ENCODE measurements at regions not wholly inside any gene's neighbourhood (a gene's known extent, or its start where the extent isn't known, plus 50 kb on each side); places are given as distances from the start of the nearest gene placed in this dataset.

DNA sequence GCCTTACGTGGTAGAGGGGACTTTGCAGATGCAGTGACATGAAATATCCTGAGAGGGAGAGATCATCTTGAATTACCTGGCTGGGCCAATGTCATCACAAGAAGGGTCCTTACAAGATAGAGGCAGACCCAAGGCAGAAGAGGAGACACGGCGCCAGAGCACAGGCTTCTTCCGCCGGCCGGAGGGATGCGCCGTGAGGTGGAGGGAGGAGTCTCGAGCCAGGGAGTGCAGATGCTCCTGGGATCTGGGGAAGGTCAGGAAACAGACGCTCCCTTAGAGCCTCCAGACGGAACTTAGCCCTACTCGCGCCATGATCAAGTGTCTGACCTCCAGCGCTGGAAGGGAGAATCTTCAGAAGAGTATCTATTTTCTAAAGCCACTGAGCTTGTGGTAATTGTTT lies 304.8 kb downstream of the GLRX3 start:
- in situ Hi-C loops (cut with MboI; ENCODE audit: low pct_unique_long_range_greater_than_20kb in 2 of 9, low sequenced_read_pairs in 9 of 9, unreplicated experiment in 9 of 9) = no loop called here
- Histone ChIP-seq H3K27ac (no peak overlapping the region), H3K4me1 (replicated peaks in 1 of 2) (no peaks in the 10 kb centered on the region), H3K4me3 (no peak overlapping the region)
- 0 to 100% (median 46%) methylated on average over 1 to 4 of the region's 14 CpGs; no CpG with 5 or more reads in 3 of the 10 experiments for WGBS, 10 experiments
- no peak for ATAC-seq (replicated peaks in 6 of 8)

DNA sequence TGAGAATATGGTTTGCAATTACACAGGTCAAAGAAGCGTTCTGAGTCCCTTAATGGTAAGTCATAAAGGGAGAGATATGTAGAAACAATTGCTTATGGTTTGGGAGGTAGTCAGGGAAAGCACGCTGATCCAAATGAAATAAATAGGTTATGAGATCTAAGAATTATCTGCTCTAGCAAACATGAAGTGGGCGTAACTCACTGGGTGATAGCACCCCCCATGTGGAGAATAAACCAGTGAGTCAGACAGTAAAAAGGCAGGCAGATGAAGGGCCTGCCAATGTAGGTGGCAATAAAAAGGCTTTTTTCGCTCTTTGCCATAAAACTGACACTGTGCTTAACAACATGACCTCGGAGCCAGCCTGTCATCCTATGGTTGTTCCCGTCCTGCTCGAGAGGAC lies 306.9 kb downstream of the GLRX3 start:
- WGBS, 10 experiments = 0 to 76% (median 26%) methylated on average over 1 to 5 of the region's 7 CpGs; no CpG with 5 or more reads in 2 of the 10 experiments
- H3K4me1 ChIP-seq (replicated peaks in 1 of 2) = no peaks in the 10 kb centered on the region
- peak in 3 of 8 experiments; percentile 20 to 24 (median 23) for ATAC-seq (replicated peaks in 6 of 8)
- no peak overlapping the region for H3K4me3 ChIP-seq
- in situ Hi-C loops (cut with MboI; ENCODE audit: low pct_unique_long_range_greater_than_20kb in 2 of 9, low sequenced_read_pairs in 9 of 9, unreplicated experiment in 9 of 9) = no loop called here
- no peak overlapping the region for H3K27ac ChIP-seq

DNA sequence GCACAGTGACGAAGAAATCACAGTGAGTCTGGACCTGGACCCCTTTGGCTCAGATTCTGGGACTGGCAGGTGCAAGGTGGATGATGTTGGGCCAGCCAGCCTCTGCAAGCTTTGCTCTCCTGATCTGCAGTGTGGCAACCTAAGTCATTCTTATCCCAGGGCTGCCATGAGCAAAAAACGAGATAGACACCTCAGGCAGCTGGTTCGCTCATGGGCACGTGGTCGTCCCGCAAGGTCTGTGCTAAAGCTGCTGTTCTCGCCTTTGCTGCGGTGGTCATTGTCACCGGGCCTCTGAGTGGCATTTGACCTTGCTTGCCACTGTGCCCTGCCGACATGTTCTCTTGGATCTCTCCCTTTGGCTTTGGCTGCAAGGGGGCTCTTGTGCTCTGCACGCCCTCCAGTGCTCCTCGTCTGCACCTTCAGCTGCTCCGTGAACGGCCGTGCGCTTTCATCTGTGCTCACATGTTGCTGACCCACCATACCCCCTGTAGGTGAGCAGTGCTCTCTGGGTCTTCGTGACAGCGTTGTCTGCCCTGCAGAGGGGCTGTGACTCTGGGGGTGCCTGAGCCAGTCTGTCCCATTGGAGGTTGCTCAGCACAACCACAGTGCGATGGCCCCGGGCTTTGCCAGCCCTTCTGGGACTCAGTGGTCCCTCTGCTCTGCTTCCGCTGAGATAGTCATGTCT lies 317.0 kb downstream of the GLRX3 start:
- no peak overlapping the region for H3K4me3 ChIP-seq
- no peaks in the 10 kb centered on the region for H3K4me1 ChIP-seq (replicated peaks in 1 of 2)
- in situ Hi-C loops (cut with MboI; ENCODE audit: low pct_unique_long_range_greater_than_20kb in 2 of 9, low sequenced_read_pairs in 9 of 9, unreplicated experiment in 9 of 9) = no loop called here
- WGBS, 10 experiments = 29 to 100% (median 70%) methylated on average over 1 to 15 of the region's 21 CpGs; no CpG with 5 or more reads in 5 of the 10 experiments
- no peak overlapping the region for H3K27ac ChIP-seq
- no peak for ATAC-seq (replicated peaks in 6 of 8)

DNA sequence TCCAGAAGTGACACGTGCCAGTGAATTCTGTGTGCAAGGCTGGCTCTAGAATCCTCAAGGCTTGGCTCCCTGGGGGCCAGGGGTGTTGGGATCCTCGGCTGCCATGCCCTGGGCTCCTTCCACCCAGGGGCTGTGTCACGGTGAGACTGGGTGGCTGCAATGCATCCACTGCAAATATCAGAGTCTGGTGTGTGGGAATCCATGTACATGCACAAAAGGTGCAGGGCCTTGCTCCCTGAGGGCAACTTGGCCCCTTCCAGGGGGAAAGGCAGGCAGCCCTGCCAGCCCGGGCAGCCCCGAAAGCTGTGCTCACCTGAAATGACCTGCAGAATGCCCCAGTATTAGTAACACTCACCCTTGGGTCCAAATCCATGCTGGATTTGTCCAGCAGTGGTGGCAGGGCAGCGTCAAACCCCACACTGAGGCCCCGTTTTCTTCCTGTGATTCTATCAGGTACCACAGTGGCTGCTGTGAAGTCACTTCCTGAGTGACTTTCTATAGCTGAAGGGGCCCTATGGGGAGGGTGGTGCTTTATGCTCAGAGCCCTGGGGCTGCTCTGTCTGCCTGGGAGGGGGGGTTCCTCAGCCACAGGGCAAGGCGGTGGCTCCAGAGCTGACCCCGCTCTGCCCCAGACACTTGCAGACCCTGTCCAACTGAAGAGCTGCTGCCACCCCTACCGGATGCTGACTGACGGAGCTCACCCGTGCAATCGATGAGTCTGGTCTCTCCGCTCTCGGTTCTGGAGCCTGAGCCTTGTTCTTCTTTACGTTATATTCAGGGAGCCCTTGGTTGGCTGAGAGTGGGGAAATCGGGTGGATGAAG lies 317.7 kb downstream of the GLRX3 start:
- Histone ChIP-seq H3K27ac (no peak overlapping the region), H3K4me3 (no peak overlapping the region), H3K4me1 (replicated peaks in 1 of 2) (no peaks in the 10 kb centered on the region)
- in situ Hi-C loops (cut with MboI; ENCODE audit: low pct_unique_long_range_greater_than_20kb in 2 of 9, low sequenced_read_pairs in 9 of 9, unreplicated experiment in 9 of 9) = no loop called here
- no peak for ATAC-seq (replicated peaks in 6 of 8)
- 0 to 84% (median 30%) methylated on average over 1 to 6 of the region's 17 CpGs; no CpG with 5 or more reads in 4 of the 10 experiments for WGBS, 10 experiments

DNA sequence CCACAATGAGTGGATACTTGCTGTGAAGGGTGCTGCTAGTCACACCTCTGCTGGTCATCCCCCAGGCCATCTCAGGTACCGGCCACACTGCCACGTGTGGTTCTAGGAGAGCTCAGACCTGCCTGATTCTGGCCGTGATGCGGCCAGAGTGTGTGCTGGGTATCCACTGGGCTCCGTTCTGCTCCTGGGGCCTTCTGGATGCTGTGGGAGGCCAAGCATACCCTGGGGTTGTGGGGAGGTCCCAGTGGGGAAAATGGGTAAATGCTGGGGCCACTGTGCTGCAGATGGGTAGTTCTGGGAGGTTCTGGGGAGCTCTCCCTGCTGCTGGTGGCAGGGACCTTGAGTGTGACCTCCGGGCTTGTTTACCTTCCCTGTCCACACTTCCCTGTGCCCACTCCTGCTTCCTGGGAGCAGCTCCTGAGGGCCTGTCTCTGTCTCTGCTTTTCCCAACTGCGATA lies 318.4 kb downstream of the GLRX3 start:
- in situ Hi-C loops (cut with MboI; ENCODE audit: low pct_unique_long_range_greater_than_20kb in 2 of 9, low sequenced_read_pairs in 9 of 9, unreplicated experiment in 9 of 9) = no loop called here
- no peak for ATAC-seq (replicated peaks in 6 of 8)
- WGBS, 10 experiments = 0 to 80% (median 29%) methylated on average over 1 of the region's 7 CpGs; no CpG with 5 or more reads in 5 of the 10 experiments
- H3K4me3 ChIP-seq = no peak overlapping the region
- H3K27ac ChIP-seq = no peak overlapping the region
- no peaks in the 10 kb centered on the region for H3K4me1 ChIP-seq (replicated peaks in 1 of 2)

DNA sequence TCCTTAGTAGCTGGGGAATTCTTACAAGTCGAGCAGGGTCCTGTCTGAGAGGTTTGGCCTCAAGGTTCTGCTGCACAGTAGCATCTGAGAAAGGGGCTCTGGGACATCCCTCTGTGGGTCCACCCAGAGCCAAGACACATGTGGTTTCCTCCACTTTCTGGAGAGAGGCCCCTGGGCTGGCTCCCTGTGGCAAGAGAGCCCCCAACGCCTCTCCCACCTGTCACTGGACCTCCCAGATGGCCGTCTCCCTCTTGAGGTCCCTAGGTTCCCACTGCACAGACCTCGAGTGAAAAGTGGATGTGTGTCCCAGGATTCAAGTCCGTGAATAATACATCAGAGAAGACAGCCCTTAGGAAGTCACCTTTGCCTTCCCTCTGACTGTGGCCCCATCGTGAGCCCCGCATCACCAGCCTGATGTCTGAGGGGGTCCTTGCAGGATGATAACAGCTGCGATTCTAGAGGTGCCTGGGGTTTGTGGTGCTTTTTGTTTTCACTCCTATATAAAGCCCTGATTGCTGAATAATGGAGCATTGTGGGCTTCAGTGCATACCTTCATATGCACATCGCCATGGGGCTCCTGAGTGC lies 319.0 kb downstream of the GLRX3 start:
- ATAC-seq (replicated peaks in 6 of 8) = no peak
- Histone ChIP-seq H3K27ac (no peak overlapping the region), H3K4me3 (no peak overlapping the region), H3K4me1 (replicated peaks in 1 of 2) (no peaks in the 10 kb centered on the region)
- in situ Hi-C loops (cut with MboI; ENCODE audit: low pct_unique_long_range_greater_than_20kb in 2 of 9, low sequenced_read_pairs in 9 of 9, unreplicated experiment in 9 of 9) = no loop called here
- WGBS, 10 experiments = 7 to 78% (median 30%) methylated on average over 1 to 6 of the region's 9 CpGs; no CpG with 5 or more reads in 5 of the 10 experiments

DNA sequence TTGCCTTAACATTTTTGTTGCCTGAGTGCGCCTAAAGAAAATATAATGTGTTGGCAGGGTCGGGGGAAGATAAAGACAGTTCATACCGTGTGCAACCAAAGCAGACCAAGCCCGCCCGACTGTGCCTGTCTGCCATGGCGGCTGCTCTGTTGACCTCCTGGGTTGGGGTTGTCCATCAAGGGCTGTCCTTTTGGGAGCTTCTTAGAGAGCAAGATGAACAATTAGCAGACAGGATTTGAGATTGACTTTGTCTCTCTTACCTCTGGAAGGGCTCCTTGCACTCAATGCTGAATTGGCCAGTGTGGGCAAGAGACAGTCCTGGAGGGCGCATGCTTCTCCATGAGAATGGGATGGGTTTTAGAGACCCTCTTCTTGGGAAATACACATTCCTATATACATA lies 319.6 kb downstream of the GLRX3 start:
- Histone ChIP-seq H3K4me1 (replicated peaks in 1 of 2) (no peaks in the 10 kb centered on the region), H3K4me3 (no peak overlapping the region), H3K27ac (no peak overlapping the region)
- in situ Hi-C loops (cut with MboI; ENCODE audit: low pct_unique_long_range_greater_than_20kb in 2 of 9, low sequenced_read_pairs in 9 of 9, unreplicated experiment in 9 of 9) = no loop called here
- 10 to 93% (median 51%) methylated on average over 2 to 7 of the region's 7 CpGs; no CpG with 5 or more reads in 2 of the 10 experiments for WGBS, 10 experiments
- ATAC-seq (replicated peaks in 6 of 8) = no peak

DNA sequence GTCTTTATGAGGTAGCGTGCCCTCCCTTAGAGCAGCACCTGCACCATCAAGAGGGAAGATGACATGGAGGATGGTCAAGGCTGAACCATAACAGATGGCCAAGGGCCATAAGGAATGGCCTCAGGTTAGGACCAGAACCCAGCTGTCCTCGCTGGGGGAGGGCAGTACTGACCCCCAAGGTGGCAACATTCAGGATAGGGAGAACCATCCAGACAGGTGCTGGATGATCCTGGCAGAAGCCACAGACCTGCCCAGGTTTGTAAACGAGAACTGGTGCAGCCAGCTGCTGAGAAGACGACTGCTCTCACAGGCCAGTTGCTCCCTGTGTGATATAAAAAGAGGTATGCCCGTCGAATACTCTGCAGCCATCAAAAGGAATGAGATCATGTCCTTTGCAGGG lies 320.4 kb downstream of the GLRX3 start:
- 0 to 71% (median 40%) methylated on average over 1 to 3 of the region's 6 CpGs; no CpG with 5 or more reads in 2 of the 10 experiments for WGBS, 10 experiments
- H3K4me3 ChIP-seq = no peak overlapping the region
- H3K27ac ChIP-seq = no peak overlapping the region
- in situ Hi-C loops (cut with MboI; ENCODE audit: low pct_unique_long_range_greater_than_20kb in 2 of 9, low sequenced_read_pairs in 9 of 9, unreplicated experiment in 9 of 9) = no loop called here
- H3K4me1 ChIP-seq (replicated peaks in 1 of 2) = no peaks in the 10 kb centered on the region
- no peak for ATAC-seq (replicated peaks in 6 of 8)

DNA sequence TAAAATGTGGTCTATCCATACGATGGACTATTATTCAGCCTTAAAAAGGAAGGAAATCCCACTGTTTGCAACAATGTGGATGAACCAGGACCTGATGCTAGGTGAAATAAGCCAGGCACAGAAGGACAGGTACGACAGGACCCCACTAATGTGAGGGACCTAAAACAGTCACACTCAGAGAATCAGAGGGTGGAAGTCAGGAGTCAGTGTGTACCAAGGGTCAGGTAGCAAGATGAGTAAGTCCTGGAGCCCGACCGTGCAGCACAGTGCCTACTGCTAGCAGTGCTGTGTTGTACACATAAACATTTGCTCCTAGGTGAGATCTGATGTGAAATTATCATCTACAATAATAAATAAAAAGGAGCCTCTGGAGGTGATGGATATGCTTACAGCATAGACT lies 322.3 kb downstream of the GLRX3 start:
- 0 to 100% (median 33%) methylated on average over 1 to 3 of the region's 4 CpGs; no CpG with 5 or more reads in 1 of the 10 experiments for WGBS, 10 experiments
- Histone ChIP-seq H3K4me3 (no peak overlapping the region), H3K4me1 (replicated peaks in 1 of 2) (no peaks in the 10 kb centered on the region), H3K27ac (no peak overlapping the region)
- in situ Hi-C loops (cut with MboI; ENCODE audit: low pct_unique_long_range_greater_than_20kb in 2 of 9, low sequenced_read_pairs in 9 of 9, unreplicated experiment in 9 of 9) = no loop called here
- no peak for ATAC-seq (replicated peaks in 6 of 8)

DNA sequence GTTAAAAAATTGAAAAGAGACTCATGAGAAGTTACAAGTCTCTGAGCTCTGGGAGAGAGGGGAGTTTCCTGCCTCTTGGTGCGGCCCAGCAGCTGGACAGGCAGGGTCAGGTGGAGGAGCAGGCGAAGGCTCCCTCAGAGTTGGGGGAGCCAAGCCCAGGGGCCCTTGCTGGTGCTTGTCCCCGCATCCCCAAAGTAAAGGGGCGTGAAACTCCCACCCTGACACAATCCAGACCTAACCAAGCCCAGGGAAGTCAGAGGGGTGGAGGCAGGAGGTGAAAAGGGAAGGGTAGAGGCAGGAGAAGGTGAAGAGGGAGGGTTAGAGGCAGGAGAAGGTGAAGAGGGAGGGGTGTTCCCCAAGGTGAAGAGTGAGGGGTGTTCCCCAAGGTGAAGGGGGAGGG lies 322.8 kb downstream of the GLRX3 start:
- no peak for ATAC-seq (replicated peaks in 6 of 8)
- H3K27ac ChIP-seq = no peak overlapping the region
- no peak overlapping the region for H3K4me3 ChIP-seq
- no peaks in the 10 kb centered on the region for H3K4me1 ChIP-seq (replicated peaks in 1 of 2)
- in situ Hi-C loops (cut with MboI; ENCODE audit: low pct_unique_long_range_greater_than_20kb in 2 of 9, low sequenced_read_pairs in 9 of 9, unreplicated experiment in 9 of 9) = no loop called here
- 0 to 81% (median 23%) methylated on average over 2 of the region's 4 CpGs; no CpG with 5 or more reads in 7 of the 10 experiments for WGBS, 10 experiments

DNA sequence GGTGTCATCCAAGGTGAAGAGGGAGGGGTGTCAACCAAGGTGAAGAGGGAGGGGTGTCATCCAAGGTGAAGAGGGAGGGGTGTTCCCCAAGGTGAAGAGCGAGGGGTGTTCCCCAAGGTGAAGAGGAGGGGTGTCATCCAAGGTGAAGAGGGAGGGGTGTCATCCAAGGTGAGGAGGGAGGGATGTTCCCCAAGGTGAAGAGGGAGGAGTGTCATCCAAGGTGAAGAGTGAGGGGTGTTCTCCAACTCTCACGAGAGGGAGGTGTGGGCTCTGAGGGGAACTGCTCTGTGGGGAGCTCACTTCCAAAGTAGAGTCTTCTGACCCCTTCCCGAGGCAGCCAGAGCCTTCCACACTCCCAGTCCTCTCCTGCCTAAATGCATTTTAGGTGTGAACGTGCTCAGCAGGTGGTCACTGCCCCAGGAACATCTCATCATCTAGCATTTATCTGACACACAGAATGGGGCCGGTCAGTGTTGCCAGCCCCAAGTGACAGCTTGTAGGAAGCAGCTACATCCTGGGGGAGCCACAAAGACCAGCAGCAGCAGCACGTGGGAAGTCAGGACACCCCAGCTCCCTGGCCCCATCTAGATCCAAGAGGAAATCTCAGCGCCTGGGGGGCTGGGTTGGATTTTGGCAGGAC lies 323.8 kb downstream of the GLRX3 start:
- in situ Hi-C loops (cut with MboI; ENCODE audit: low pct_unique_long_range_greater_than_20kb in 2 of 9, low sequenced_read_pairs in 9 of 9, unreplicated experiment in 9 of 9) = no loop called here
- WGBS, 10 experiments = 0 to 73% (median 42%) methylated on average over 1 to 4 of the region's 7 CpGs; no CpG with 5 or more reads in 4 of the 10 experiments
- no peaks in the 10 kb centered on the region for H3K4me1 ChIP-seq (replicated peaks in 1 of 2)
- H3K27ac ChIP-seq = no peak overlapping the region
- ATAC-seq (replicated peaks in 6 of 8) = no peak
- no peak overlapping the region for H3K4me3 ChIP-seq

DNA sequence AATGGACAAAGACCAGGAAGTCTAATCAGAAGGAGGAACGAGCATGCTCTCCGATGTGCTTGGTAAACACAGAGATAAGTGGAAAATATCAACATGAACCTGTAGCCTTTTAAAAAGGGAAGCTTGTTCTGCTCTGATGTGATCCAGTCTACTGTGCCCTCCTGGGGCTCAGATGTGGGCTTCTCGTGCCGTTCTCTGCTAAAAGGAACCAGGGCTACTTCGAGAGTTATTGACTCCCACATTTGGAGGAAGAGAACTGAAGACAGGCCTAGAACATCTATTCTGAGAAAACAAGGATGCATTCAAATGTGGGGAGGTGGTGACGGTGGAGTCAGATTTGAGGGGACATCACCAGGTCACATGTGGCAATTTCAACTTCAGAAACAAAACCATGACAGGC lies 325.4 kb downstream of the GLRX3 start:
- in situ Hi-C loops (cut with MboI; ENCODE audit: low pct_unique_long_range_greater_than_20kb in 2 of 9, low sequenced_read_pairs in 9 of 9, unreplicated experiment in 9 of 9) = no loop called here
- no peaks in the 10 kb centered on the region for H3K4me1 ChIP-seq (replicated peaks in 1 of 2)
- WGBS, 10 experiments = 0 to 89% (median 36%) methylated on average over 1 to 5 of the region's 6 CpGs; no CpG with 5 or more reads in 3 of the 10 experiments
- no peak for ATAC-seq (replicated peaks in 6 of 8)
- no peak overlapping the region for H3K4me3 ChIP-seq
- no peak overlapping the region for H3K27ac ChIP-seq
